HEK293T (cell line): ENCODE measurements at regions not wholly inside any gene's neighbourhood (a gene's known extent, or its start where the extent isn't known, plus 50 kb on each side); places are given as distances from the start of the nearest gene placed in this dataset.
"Not testable (repeated sequence)": the region's sequence is repeated elsewhere in the genome, so short reads cannot be mapped to it uniquely, and the experiment has no call there.

Source experiments
- CTCF ChIA-PET: fragments of 350-600 bp; formaldehyde crosslinking; extraction: SDS; loops from one replicate; lab custom pipeline; 2021; ENCODE audit warnings: antibody characterized with exemption, inconsistent platforms; lab: Yijun Ruan, JAX
- POLR2A ChIA-PET: fragments of 350-600 bp; formaldehyde crosslinking; extraction: SDS; loops from one replicate; lab custom pipeline; 2020; ENCODE audit warnings: antibody characterized with exemption, inconsistent platforms; lab: Yijun Ruan, JAX
- DNase-seq: peaks from one replicate; pipeline ENCODE4 v3.0.0; 2012; ENCODE audit warnings: mixed read lengths; ENCODE audit errors: extremely low spot score
- ARNT ChIP-seq: fragments of 450-650 bp; IDR thresholded peaks from 2 replicates; pipeline ENCODE4 v1.6.1; 2017; ENCODE audit warnings: mild to moderate bottlenecking
- BHLHE40 ChIP-seq: fragments of 450-650 bp; IDR thresholded peaks from 2 replicates; pipeline ENCODE4 v1.6.1; 2016; ENCODE audit warnings: mild to moderate bottlenecking, moderate library complexity, borderline replicate concordance
- CTBP1 ChIP-seq: fragments of 450-650 bp; IDR thresholded peaks from 2 replicates; pipeline ENCODE4 v1.6.1; 2016; ENCODE audit warnings: borderline replicate concordance
- ELF4 ChIP-seq: fragments of 450-650 bp; IDR thresholded peaks from 2 replicates; pipeline ENCODE4 v1.6.1; 2017; ENCODE audit warnings: antibody characterized with exemption
- FOXA1 ChIP-seq: fragments of 450-650 bp; IDR thresholded peaks from 2 replicates; pipeline ENCODE4 v1.6.1; 2016; ENCODE audit warnings: mild to moderate bottlenecking
- FOXK2 ChIP-seq: fragments of 450-650 bp; IDR thresholded peaks from 2 replicates; pipeline ENCODE4 v1.6.1; 2016; ENCODE audit warnings: mild to moderate bottlenecking
- FOXM1 ChIP-seq: fragments of 450-650 bp; IDR thresholded peaks from 2 replicates; pipeline ENCODE4 v1.6.1; 2017; ENCODE audit warnings: mild to moderate bottlenecking, borderline replicate concordance
- HDGF ChIP-seq: fragments of 450-650 bp; IDR thresholded peaks from 2 replicates; pipeline ENCODE4 v1.6.1; 2017; ENCODE audit warnings: antibody characterized with exemption, borderline replicate concordance
- L3MBTL2 ChIP-seq: fragments of 450-650 bp; conservative IDR thresholded peaks from 2 replicates; pipeline ENCODE4 v1.6.1; 2016; ENCODE audit warnings: mild to moderate bottlenecking
- LEF1 ChIP-seq: fragments of 450-650 bp; IDR thresholded peaks from 2 replicates; pipeline ENCODE4 v1.6.1; 2017; ENCODE audit warnings: mild to moderate bottlenecking, borderline replicate concordance
- NFRKB ChIP-seq: fragments of 450-650 bp; IDR thresholded peaks from 2 replicates; pipeline ENCODE4 v1.6.1; 2016; ENCODE audit warnings: mild to moderate bottlenecking, moderate library complexity
- SP1 ChIP-seq: fragments of 450-650 bp; IDR thresholded peaks from 2 replicates; pipeline ENCODE4 v1.6.1; 2017
- SUZ12 ChIP-seq: fragments of 450-650 bp; IDR thresholded peaks from 2 replicates; pipeline ENCODE4 v1.6.1; 2016; ENCODE audit warnings: mild to moderate bottlenecking
- TARDBP ChIP-seq: fragments of 450-650 bp; IDR thresholded peaks from 2 replicates; pipeline ENCODE4 v1.6.1; 2016
- ZNF384 ChIP-seq: fragments of 450-650 bp; IDR thresholded peaks from 2 replicates; pipeline ENCODE4 v1.6.1; 2016
- TF ChIP-seq, protein P1 (sequence below): fragments of 450-650 bp; IDR thresholded peaks from 2 replicates; pipeline ENCODE4 v1.6.1; 2016

DNA sequence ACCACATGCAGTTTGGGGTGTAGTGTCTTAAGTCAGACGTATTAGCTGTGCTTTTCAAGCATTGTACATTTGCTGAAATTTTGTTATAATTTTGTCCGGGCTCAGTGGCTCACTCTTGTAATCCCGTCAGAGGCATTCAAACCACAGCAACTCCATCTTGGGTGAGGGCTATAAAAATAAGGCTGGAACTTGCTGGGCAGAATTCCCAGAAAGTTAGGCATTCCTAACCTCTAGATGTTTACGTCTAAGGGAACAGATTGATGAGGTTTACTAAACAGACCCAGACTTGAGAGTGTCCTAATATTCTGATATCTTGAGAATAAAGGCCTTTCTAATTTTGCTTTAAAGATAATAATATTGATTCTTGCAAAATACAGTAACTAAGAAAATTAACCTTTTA lies 957.8 kb downstream of the NXPH1 start:
- ChIA-PET CTCF (no interaction called here), POLR2A (no interaction called here)
- DNase-seq = no peak
- TF ChIP-seq ELF4 = no peak
- TF ChIP-seq SUZ12 = no peak
- TF ChIP-seq NFRKB = no peak

DNA sequence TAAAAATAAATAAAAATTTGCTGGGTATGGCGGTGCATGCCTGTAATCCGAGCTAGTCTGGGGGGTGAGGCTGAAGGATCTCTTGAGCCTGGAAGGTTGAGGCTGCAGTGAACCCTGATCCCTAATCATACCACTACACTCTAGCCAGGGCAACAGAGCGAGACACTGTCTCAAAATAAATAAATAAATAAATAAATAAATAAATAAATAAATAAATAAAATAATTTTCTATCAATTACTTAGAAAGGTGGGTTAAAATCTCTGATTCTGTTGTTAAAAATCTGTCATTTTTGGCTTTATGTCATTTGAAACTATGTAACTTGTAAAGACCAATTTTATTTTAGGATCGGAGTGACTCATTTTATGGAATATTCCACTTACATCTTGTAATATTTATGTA lies 958.6 kb downstream of the NXPH1 start:
- TF ChIP-seq ARNT = no peak
- TF ChIP-seq L3MBTL2 = no peak
- TF ChIP-seq FOXA1 = no peak
- no peak for DNase-seq
- CTCF ChIA-PET = no interaction called here
- POLR2A ChIA-PET = no interaction called here

DNA sequence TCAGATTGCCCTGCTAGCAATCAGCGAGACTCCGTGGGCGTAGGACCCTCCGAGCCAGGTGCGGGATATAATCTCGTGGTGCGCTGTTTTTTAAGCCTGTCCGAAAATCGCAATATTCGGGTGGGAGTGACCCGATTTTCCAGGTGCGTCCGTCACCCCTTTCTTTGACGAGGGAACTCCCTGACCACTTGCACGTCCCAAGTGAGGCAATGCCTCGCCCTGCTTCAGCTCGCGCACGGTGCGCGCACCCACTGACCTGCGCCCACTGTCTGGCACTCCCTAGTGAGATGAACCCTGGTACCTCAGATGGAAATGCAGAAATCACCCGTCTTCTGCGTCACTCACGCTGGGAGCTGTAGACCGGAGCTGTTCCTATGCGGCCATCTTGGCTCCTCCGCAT lies 971.0 kb downstream of the NXPH1 start:
- POLR2A ChIA-PET, DNase-seq, CTCF ChIA-PET: not testable (repeated sequence)

DNA sequence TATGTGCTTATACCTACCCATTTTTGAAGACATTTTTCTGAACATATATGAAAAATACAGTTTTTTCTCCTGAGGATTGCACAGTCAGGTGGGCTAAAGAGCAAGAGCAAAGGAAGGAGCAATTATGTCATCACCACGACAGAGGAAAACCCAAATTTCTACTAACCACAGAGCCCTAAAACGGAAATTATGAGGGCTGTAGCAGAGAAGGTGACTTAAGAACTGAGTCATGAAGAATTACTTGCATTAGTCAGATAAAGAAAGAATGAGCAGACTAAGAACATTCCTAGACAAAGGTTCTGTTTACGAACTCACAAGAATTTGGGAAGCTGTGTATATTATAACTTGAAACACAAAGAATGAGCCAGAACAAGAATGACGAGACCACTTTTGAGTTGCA lies 974.4 kb downstream of the NXPH1 start:
- no peak for TF ChIP-seq FOXK2
- no peak for TF ChIP-seq NFRKB
- no peak for TF ChIP-seq SP1
- no peak for TF ChIP-seq HDGF
- TF ChIP-seq, protein P1, sequence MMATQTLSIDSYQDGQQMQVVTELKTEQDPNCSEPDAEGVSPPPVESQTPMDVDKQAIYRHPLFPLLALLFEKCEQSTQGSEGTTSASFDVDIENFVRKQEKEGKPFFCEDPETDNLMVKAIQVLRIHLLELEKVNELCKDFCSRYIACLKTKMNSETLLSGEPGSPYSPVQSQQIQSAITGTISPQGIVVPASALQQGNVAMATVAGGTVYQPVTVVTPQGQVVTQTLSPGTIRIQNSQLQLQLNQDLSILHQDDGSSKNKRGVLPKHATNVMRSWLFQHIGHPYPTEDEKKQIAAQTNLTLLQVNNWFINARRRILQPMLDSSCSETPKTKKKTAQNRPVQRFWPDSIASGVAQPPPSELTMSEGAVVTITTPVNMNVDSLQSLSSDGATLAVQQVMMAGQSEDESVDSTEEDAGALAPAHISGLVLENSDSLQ = no peak
- no peak for TF ChIP-seq BHLHE40
- no peak for TF ChIP-seq ZNF384
- no peak for TF ChIP-seq TARDBP
- no peak for TF ChIP-seq ARNT
- TF ChIP-seq L3MBTL2 = no peak
- TF ChIP-seq SUZ12 = no peak
- no peak for TF ChIP-seq ELF4
- CTCF ChIA-PET = no interaction called here
- DNase-seq = no peak
- POLR2A ChIA-PET = no interaction called here

DNA sequence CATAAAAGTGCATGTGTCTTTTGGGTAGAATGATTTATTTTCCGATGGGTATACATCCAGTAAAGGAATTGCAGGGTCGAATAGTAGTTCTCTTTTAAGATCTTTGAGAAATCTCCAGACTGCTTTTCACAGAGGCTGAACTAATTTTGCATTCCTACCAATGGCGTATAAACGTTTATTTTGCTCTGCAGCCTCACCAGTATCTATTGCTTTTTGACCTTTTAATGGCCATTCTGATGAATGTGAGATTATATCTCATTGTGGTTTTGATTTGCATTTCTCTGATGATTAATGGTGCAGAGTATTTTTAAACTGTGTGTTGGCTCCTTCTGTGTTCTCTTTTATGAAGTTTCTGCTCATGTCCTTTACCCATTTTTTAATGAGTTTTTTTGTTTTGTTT lies 1020.1 kb downstream of the NXPH1 start:
- DNase-seq = no peak
- POLR2A ChIA-PET = no interaction called here
- no peak for TF ChIP-seq SP1
- no peak for TF ChIP-seq ZNF384
- no peak for TF ChIP-seq ELF4
- no peak for TF ChIP-seq L3MBTL2
- TF ChIP-seq CTBP1 = no peak
- no peak for TF ChIP-seq BHLHE40
- no peak for TF ChIP-seq NFRKB
- no peak for TF ChIP-seq FOXA1
- no peak for TF ChIP-seq HDGF
- TF ChIP-seq, protein P1 = no peak
- TF ChIP-seq FOXM1 = no peak
- TF ChIP-seq FOXK2 = no peak
- no peak for TF ChIP-seq SUZ12
- no peak for TF ChIP-seq ARNT
- CTCF ChIA-PET = no interaction called here

DNA sequence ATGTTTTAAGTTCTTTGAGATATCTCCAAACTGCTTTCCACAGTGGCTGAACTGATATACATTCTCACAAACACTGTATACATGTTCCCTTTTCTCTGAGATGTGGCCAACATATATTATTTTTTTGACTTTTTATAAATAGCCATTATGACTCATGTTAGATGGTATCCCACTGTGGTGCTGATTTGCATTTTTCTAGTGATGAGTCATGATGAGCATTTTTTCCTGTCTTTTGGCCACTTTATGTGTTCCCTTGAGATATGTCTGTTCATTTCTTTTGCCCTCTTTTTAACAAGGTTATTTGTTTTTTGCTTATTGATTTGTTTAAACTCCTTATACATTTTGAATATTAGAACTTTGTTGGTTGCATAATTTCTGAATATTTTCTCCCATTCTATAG lies 1055.1 kb downstream of the NXPH1 start:
- ChIA-PET POLR2A (no interaction called here), CTCF (no interaction called here)
- TF ChIP-seq CTBP1 (no peak), FOXA1 (no peak), TARDBP (no peak), SP1 (no peak)
- DNase-seq = no peak

DNA sequence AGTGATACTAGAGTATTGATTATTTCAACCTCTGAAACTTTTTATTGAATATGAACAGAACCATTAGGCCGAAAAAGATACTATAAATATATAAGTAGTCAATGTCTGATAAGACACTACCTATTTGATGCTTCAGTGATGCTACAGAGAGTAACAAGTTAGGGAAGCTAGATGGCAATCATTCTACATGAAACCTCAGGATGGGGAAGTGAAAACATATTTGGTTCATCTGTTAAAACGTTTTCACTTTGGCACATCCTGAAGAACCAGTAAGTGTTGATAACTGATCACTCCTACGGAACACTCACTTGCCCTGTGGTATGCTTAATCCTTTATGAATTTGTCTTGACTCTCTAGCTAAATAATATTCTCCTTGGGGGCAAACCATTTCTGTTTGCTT lies 1064.9 kb downstream of the NXPH1 start:
- POLR2A ChIA-PET = no interaction called here
- no peak for TF ChIP-seq SP1
- no peak for TF ChIP-seq FOXM1
- CTCF ChIA-PET = no interaction called here
- no peak for DNase-seq

DNA sequence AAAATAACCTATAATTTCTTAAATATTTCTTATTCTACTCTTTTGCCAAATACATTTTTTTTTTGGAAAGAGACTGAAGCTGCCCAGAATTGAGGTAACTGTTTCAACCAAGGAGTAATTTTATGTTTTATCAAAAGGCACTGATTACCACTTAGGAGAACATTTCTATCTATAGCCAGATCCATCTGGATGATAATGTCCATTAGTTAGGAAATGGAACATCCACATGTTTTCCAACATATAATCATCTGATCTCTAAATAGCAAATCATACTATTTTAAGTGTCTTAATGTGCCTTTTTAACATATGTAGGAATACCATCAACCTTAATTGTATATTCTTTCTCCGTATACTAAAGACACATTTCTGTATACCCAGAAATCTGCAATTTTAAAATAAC lies 1068.9 kb downstream of the NXPH1 start:
- no peak for DNase-seq
- POLR2A ChIA-PET = no interaction called here
- no peak for TF ChIP-seq CTBP1
- TF ChIP-seq, protein P1 = no peak
- no peak for TF ChIP-seq FOXK2
- TF ChIP-seq NFRKB = no peak
- no peak for TF ChIP-seq FOXM1
- CTCF ChIA-PET = no interaction called here

DNA sequence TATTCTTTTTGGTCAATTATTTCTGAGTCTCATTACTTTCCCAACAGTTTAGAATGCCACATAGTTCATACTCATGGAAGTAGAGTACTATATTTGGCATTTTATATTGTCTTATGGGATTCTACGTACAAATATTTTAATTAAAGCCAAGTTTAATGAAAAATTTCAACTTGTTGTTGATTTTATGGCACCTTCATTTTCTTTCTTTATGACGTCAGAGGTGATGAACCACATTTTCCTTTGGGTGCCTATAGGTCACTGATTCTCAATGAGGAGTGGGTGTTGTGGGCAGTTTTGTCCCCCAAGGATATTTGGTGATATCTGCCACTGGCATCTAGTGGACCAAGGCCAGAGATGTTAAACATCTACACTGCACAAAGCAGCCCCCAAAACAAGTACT lies 1071.3 kb downstream of the NXPH1 start:
- ChIA-PET CTCF (interaction anchor here (0.6 kb wide), 1 partner anchor 115 kb away, joined by 4 read pairs; no protein-coding TSS in a partner anchor), POLR2A (no interaction called here)
- no peak for TF ChIP-seq LEF1
- TF ChIP-seq ARNT = no peak
- TF ChIP-seq FOXK2 = no peak
- no peak for TF ChIP-seq SUZ12
- no peak for TF ChIP-seq TARDBP
- no peak for TF ChIP-seq FOXA1
- TF ChIP-seq, protein P1 = no peak
- no peak for TF ChIP-seq HDGF
- TF ChIP-seq ELF4 = no peak
- no peak for TF ChIP-seq FOXM1
- TF ChIP-seq CTBP1 = no peak
- no peak for TF ChIP-seq L3MBTL2
- TF ChIP-seq NFRKB = no peak
- TF ChIP-seq SP1 = no peak
- no peak for TF ChIP-seq BHLHE40
- no peak for TF ChIP-seq ZNF384
- no peak for DNase-seq
